H1 (cell line): ENCODE measurements at regions not wholly inside any gene's neighbourhood (a gene's known extent, or its start where the extent isn't known, plus 50 kb on each side); places are given as distances from the start of the nearest gene placed in this dataset.

Source experiments
- CTCF ChIA-PET: fragments of 300-600 bp; sonication (Branson Sonifier 250); formaldehyde crosslinking; loops from one replicate; lab custom pipeline; 2021; ENCODE audit not compliant: partially characterized antibody; lab: Charles Lee
- POLR2A ChIA-PET: fragments of 300-600 bp; sonication (Branson Sonifier 250); formaldehyde crosslinking; loops from one replicate; lab custom pipeline; 2021; ENCODE audit warnings: inconsistent platforms; ENCODE audit not compliant: partially characterized antibody; lab: Charles Lee
- DNase-seq, 2 experiments: peaks; one replicate each; pipeline versions ENCODE4 v3.0.0 to v3.0.0-alpha.2; 2010 to 2022; ENCODE audit warnings: low spot score in 2 of 2, low read depth in 1 of 2, mixed read lengths in 1 of 2
- FAIRE-seq: peaks from 2 replicates; lab custom pipeline; 2011; peaks lifted over from hg19 to GRCh38; lab: Jason Lieb, UNC
- H2AFZ ChIP-seq: 2 replicates; pipeline ENCODE4 v1.8.1; 2012; ENCODE audit warnings: low read length, inconsistent platforms
- H2AK5ac ChIP-seq: 2 replicates; pipeline ENCODE4 v1.6.1; 2013; ENCODE audit warnings: low read depth, low read length
- H2BK120ac ChIP-seq: replicated peaks from 2 replicates; pipeline ENCODE3; 2013; ENCODE audit warnings: low read depth, low read length, inconsistent platforms
- H2BK12ac ChIP-seq: 2 replicates; pipeline ENCODE4 v1.6.1; 2013; ENCODE audit warnings: low read depth, low read length
- H2BK15ac ChIP-seq: 2 replicates; pipeline ENCODE4 v1.6.1; 2013; ENCODE audit warnings: low read length
- H2BK20ac ChIP-seq: 2 replicates; pipeline ENCODE4 v1.6.1; 2013; ENCODE audit warnings: low read length
- H2BK5ac ChIP-seq: 2 replicates; pipeline ENCODE4 v1.6.1; 2013; ENCODE audit warnings: low read depth, low read length
- H3K14ac ChIP-seq: 2 replicates; pipeline ENCODE4 v1.6.1; 2013; ENCODE audit warnings: inconsistent platforms; ENCODE audit not compliant: insufficient read length
- H3K18ac ChIP-seq: 2 replicates; pipeline ENCODE4 v1.6.1; 2013; ENCODE audit warnings: low read length; ENCODE audit errors: extremely low read depth
- H3K23ac ChIP-seq: 2 replicates; pipeline ENCODE4 v1.6.1; 2013; ENCODE audit warnings: inconsistent platforms; ENCODE audit not compliant: insufficient read length
- H3K23me2 ChIP-seq: 2 replicates; pipeline ENCODE4 v1.6.1; 2013; ENCODE audit warnings: low read depth, low read length
- H3K27ac ChIP-seq: 2 replicates; pipeline ENCODE4 v1.6.1; 2011; ENCODE audit warnings: low read depth, low read length, inconsistent platforms
- H3K27me3 ChIP-seq, 4 experiments: replicated peaks in 1 of 4; 1 replicate in 1 of 4; 2 replicates in 3 of 4; pipeline versions ENCODE4 v1.6.1 to v1.8.1; 2011 to 2013; ENCODE audit warnings: low read length in 3 of 4, mild to moderate bottlenecking in 3 of 4, inconsistent platforms in 2 of 4, mixed read lengths in 2 of 4, moderate library complexity in 1 of 4; ENCODE audit not compliant: control insufficient read depth in 3 of 4, insufficient read depth in 3 of 4; ENCODE audit errors: extremely low read depth in 1 of 4
- H3K36me3 ChIP-seq, 4 experiments: 2 replicates each; pipeline versions ENCODE4 v1.6.1 to v1.8.1; 2011 to 2013; ENCODE audit warnings: mild to moderate bottlenecking in 4 of 4, low read length in 3 of 4, moderate library complexity in 2 of 4, control low read depth in 1 of 4, inconsistent platforms in 1 of 4; ENCODE audit not compliant: insufficient read depth in 4 of 4, control insufficient read depth in 2 of 4
- H3K4ac ChIP-seq: replicated peaks from 2 replicates; pipeline ENCODE3; 2013; ENCODE audit warnings: low read length, low read depth, mixed read lengths, inconsistent platforms; ENCODE audit not compliant: insufficient read length
- H3K4me1 ChIP-seq, 4 experiments: replicated peaks in 1 of 4; 1 replicate in 1 of 4; 2 replicates in 3 of 4; pipeline versions ENCODE4 v1.6.1 to v1.8.1; 2011 to 2013; ENCODE audit warnings: low read length in 3 of 4, inconsistent platforms in 2 of 4, mixed read lengths in 1 of 4; ENCODE audit not compliant: insufficient read depth in 4 of 4, control insufficient read depth in 3 of 4
- H3K4me2 ChIP-seq, 2 experiments: 2 replicates each; pipeline versions ENCODE4 v1.6.1 to v1.8.1; 2011 to 2013; ENCODE audit warnings: low read depth in 2 of 2, low read length in 2 of 2, control low read depth in 1 of 2, inconsistent platforms in 1 of 2, mild to moderate bottlenecking in 1 of 2; ENCODE audit not compliant: insufficient read depth in 1 of 2
- H3K4me3 ChIP-seq, 4 experiments: fragments of 200-600, 300-600 bp in 1 of 4; sonication (generic), shearing (Covaris generic), sonication (Bioruptor Twin) in 1 of 4; 2 replicates each; pipeline versions ENCODE4 v1.5.1 to v1.8.1; 2011 to 2016; ENCODE audit warnings: low read length in 4 of 4, low read depth in 3 of 4, control low read depth in 2 of 4, inconsistent platforms in 2 of 4, mild to moderate bottlenecking in 2 of 4, mixed read lengths in 1 of 4, moderate library complexity in 1 of 4; ENCODE audit not compliant: insufficient read depth in 2 of 4; ENCODE audit errors: extremely low read depth in 1 of 4
- H3K56ac ChIP-seq: replicated peaks from 2 replicates; pipeline ENCODE3; 2013; ENCODE audit warnings: low read depth, mild to moderate bottlenecking, mixed read lengths, low read length, inconsistent platforms; ENCODE audit not compliant: insufficient read length
- H3K79me1 ChIP-seq: 2 replicates; pipeline ENCODE4 v1.6.1; 2013; ENCODE audit warnings: low read depth, low read length, control low read depth
- H3K79me2 ChIP-seq, 2 experiments: 2 replicates each; pipeline versions ENCODE4 v1.6.1 to v1.8.1; 2012 to 2013; ENCODE audit warnings: low read length in 2 of 2, mild to moderate bottlenecking in 2 of 2, inconsistent platforms in 1 of 2; ENCODE audit not compliant: insufficient read depth in 2 of 2, control insufficient read depth in 1 of 2
- H3K9ac ChIP-seq, 4 experiments: replicated peaks in 1 of 4; 1 replicate in 1 of 4; 2 replicates in 3 of 4; pipeline versions ENCODE4 v1.6.1 to v1.8.1; 2011 to 2013; ENCODE audit warnings: low read depth in 3 of 4, low read length in 3 of 4, control low read depth in 2 of 4, mild to moderate bottlenecking in 2 of 4, moderate library complexity in 2 of 4, inconsistent platforms in 1 of 4; ENCODE audit errors: extremely low read depth in 1 of 4
- H3K9me3 ChIP-seq, 2 experiments: 2 replicates each; pipeline versions ENCODE4 v1.6.1 to v1.8.1; 2012 to 2013; ENCODE audit warnings: mild to moderate bottlenecking in 2 of 2, moderate library complexity in 2 of 2, control low read depth in 1 of 2, inconsistent platforms in 1 of 2, low read depth in 1 of 2, low read length in 1 of 2, mixed read lengths in 1 of 2; ENCODE audit not compliant: insufficient read depth in 2 of 2
- H4K20me1 ChIP-seq, 2 experiments: replicated peaks in 1 of 2; 2 replicates each; pipeline versions ENCODE3 to v1.8.1; 2011 to 2013; ENCODE audit warnings: inconsistent platforms in 2 of 2, low read length in 2 of 2, mild to moderate bottlenecking in 1 of 2; ENCODE audit not compliant: insufficient read depth in 2 of 2, control insufficient read depth in 1 of 2
- H4K5ac ChIP-seq: 2 replicates; pipeline ENCODE4 v1.6.1; 2013; ENCODE audit warnings: low read length, low read depth, mixed read lengths, inconsistent platforms; ENCODE audit not compliant: insufficient read length
- H4K8ac ChIP-seq: 2 replicates; pipeline ENCODE4 v1.8.0; 2013; ENCODE audit warnings: mild to moderate bottlenecking, moderate library complexity, low read length, inconsistent platforms; ENCODE audit not compliant: insufficient read depth; ENCODE audit errors: extremely low read depth
- H4K91ac ChIP-seq: replicated peaks from 2 replicates; pipeline ENCODE3; 2013; ENCODE audit warnings: low read length, mixed read lengths, inconsistent platforms; ENCODE audit not compliant: insufficient read length
- BRCA1 ChIP-seq: IDR thresholded peaks from 2 replicates; pipeline ENCODE4 v1.6.1; 2012; ENCODE audit warnings: low read depth, low read length, improper control_type of control experiment
- CBX8 ChIP-seq: fragments of 300-800, 300-1000 bp; sonication (generic); IDR thresholded peaks from 2 replicates; pipeline ENCODE4 v1.7.1; 2016; ENCODE audit warnings: low read depth, low read length, borderline replicate concordance
- CEBPB ChIP-seq: IDR thresholded peaks from 2 replicates; pipeline ENCODE4 v1.6.1; 2012; ENCODE audit warnings: low read depth, low read length
- CHD2 ChIP-seq: IDR thresholded peaks from 2 replicates; pipeline ENCODE4 v1.6.1; 2012; ENCODE audit warnings: low read length, improper control_type of control experiment
- EP300 ChIP-seq, 2 experiments: IDR thresholded peaks; 1 replicate in 1 of 2; 2 replicates in 1 of 2; pipeline ENCODE4 v1.6.1; 2011 to 2012; ENCODE audit warnings: low read depth in 2 of 2, low read length in 2 of 2, mild to moderate bottlenecking in 2 of 2, borderline replicate concordance in 1 of 2, inconsistent platforms in 1 of 2, moderate library complexity in 1 of 2
- EZH2 ChIP-seq: fragments of 200-600 bp; sonication (generic); IDR thresholded peaks from 2 replicates; pipeline ENCODE4 v1.7.1; 2012; ENCODE audit warnings: low read depth, mild to moderate bottlenecking, moderate library complexity, low read length, inconsistent platforms; ENCODE audit not compliant: severe bottlenecking
- FOSL1 ChIP-seq: IDR thresholded peaks from 2 replicates; pipeline ENCODE4 v1.6.1; 2011; ENCODE audit warnings: mild to moderate bottlenecking, low read depth, low read length, moderate library complexity; ENCODE audit not compliant: insufficient read depth
- GABPA ChIP-seq: IDR thresholded peaks from 2 replicates; pipeline ENCODE4 v1.6.1; 2011; ENCODE audit warnings: mild to moderate bottlenecking, low read length, moderate library complexity, borderline replicate concordance; ENCODE audit not compliant: insufficient read depth
- HDAC2 ChIP-seq, 2 experiments: fragments of 300-600 bp in 1 of 2; sonication (generic) in 1 of 2; IDR thresholded peaks; 2 replicates each; pipeline ENCODE4 v1.6.1; 2011 to 2012; ENCODE audit warnings: low read depth in 2 of 2, low read length in 2 of 2, mild to moderate bottlenecking in 2 of 2, moderate library complexity in 2 of 2, borderline replicate concordance in 1 of 2, inconsistent platforms in 1 of 2
- RBBP5 ChIP-seq: IDR thresholded peaks from 2 replicates; pipeline ENCODE4 v1.7.1; 2012; ENCODE audit warnings: low read depth, mild to moderate bottlenecking, inconsistent platforms, low read length, moderate library complexity, borderline replicate concordance
- SP2 ChIP-seq: IDR thresholded peaks from 2 replicates; pipeline ENCODE4 v1.6.1; 2012; ENCODE audit warnings: mild to moderate bottlenecking, low read length, inconsistent platforms
- TEAD4 ChIP-seq: IDR thresholded peaks from 2 replicates; pipeline ENCODE4 v1.6.1; 2012; ENCODE audit warnings: low read depth, low read length, inconsistent platforms, mixed read lengths
- USF2 ChIP-seq: IDR thresholded peaks from 2 replicates; pipeline ENCODE4 v1.6.1; 2011; ENCODE audit warnings: low read length, improper control_type of control experiment
- WGBS, 2 experiments: shearing (Covaris generic) in 1 of 2; methylation state at CpG; one replicate each; pipeline versions ENCODE4 v1.1.6 to v1.1.7; 2013 to 2015; ENCODE audit warnings: low lambda C conversion rate in 2 of 2, mixed read lengths in 2 of 2, inconsistent platforms in 1 of 2, low coverage in 1 of 2, missing lambda C conversion rate in 1 of 2; ENCODE audit not compliant: insufficient replicate concordance in 2 of 2, insufficient coverage in 1 of 2, insufficient read length in 1 of 2; ENCODE audit errors: extremely low coverage in 1 of 2, missing lambda C conversion rate in 1 of 2; 5-methylcytosine and 5-hydroxymethylcytosine counted together

GRCh38 chr6:113622254-113622653, 234.9 kb upstream of the MARCKS start:
- no peaks in the 10 kb centered on the region for H4K20me1 ChIP-seq
- no peak overlapping the region for H3K4me2 ChIP-seq
- no peak overlapping the region for H2BK5ac ChIP-seq
- CTCF ChIA-PET = no interaction called here
- H3K79me2 ChIP-seq = no peaks in the 10 kb centered on the region
- 82% methylated on average over 5 of the region's 5 CpGs; no CpG with 5 or more reads in 1 of the 2 experiments for WGBS, 2 experiments
- DNase-seq (no peak), FAIRE-seq (no peak)
- H2BK12ac ChIP-seq = 0 out of 2 replicates have a peak overlapping the region, but pooled peaks have one; percentile 44
- H3K36me3 ChIP-seq = no peaks in the 10 kb centered on the region
- H3K56ac ChIP-seq = no peak overlapping the region
- no peak overlapping the region for H4K91ac ChIP-seq
- no peak overlapping the region for H3K4ac ChIP-seq
- H2BK120ac ChIP-seq = no peak overlapping the region
- no peak overlapping the region for H3K18ac ChIP-seq
- H4K8ac ChIP-seq = no peak overlapping the region
- H3K79me1 ChIP-seq = no peaks in the 10 kb centered on the region
- no peak overlapping the region for H3K14ac ChIP-seq
- POLR2A ChIA-PET = no interaction called here
- no peaks in the 10 kb centered on the region for H3K23me2 ChIP-seq
- H3K4me3 ChIP-seq = no peak overlapping the region
- peaks cover 0 to 3% (median 0%) of the 10 kb centered on the region in 4 experiments; a peak in 1 of 7 replicates for H3K27me3 ChIP-seq
- no peak overlapping the region for H2AK5ac ChIP-seq
- H3K9me3 ChIP-seq = no peaks in the 10 kb centered on the region
- 0 out of 2 replicates have a peak overlapping the region, but pooled peaks have one; percentile 24 for H2AFZ ChIP-seq
- no peak overlapping the region for H3K27ac ChIP-seq
- H4K5ac ChIP-seq = no peak overlapping the region
- no peak overlapping the region for H3K23ac ChIP-seq
- peaks cover 0 to 2% (median 0%) of the 10 kb centered on the region in 4 experiments; a peak in 1 of 7 replicates for H3K4me1 ChIP-seq
- no peak overlapping the region for H2BK20ac ChIP-seq
- H2BK15ac ChIP-seq = no peak overlapping the region
- H3K9ac ChIP-seq = no peak overlapping the region
- TF ChIP-seq CHD2 (no peak), HDAC2 (IDR thresholded peaks at IDR 0.05; ENCODE audit: borderline replicate concordance in 1 of 2, low read depth in 2 of 2, low read length in 2 of 2) (no peak), SP2 (no peak), TEAD4 (no peak), BRCA1 (no peak), CBX8 (no peak), FOSL1 (no peak), RBBP5 (no peak), EP300 (IDR thresholded peaks at IDR 0.05; ENCODE audit: borderline replicate concordance in 1 of 2, low read depth in 2 of 2, low read length in 2 of 2) (no peak), EZH2 (no peak), GABPA (no peak), USF2 (no peak), CEBPB (no peak)
